Thoracic aorta (tissue), 2 donors: ENCODE measurements at regions not wholly inside any gene's neighbourhood (a gene's known extent, or its start where the extent isn't known, plus 50 kb on each side); places are given as distances from the start of the nearest gene placed in this dataset.

Experiments used
- ATAC-seq: fragments of 150-250 bp; one replicate; pipeline ENCODE4 v1.8.0; 2017; ENCODE audit warnings: low read depth; ENCODE audit not compliant: insufficient number of reproducible peaks, low FRiP score
- DNase-seq: peaks from one replicate; pipeline ENCODE4 v3.0.0-alpha.2; 2020; ENCODE audit warnings: low spot score
- H3K27ac ChIP-seq, 2 donors: fragments of 200-600 bp; sonication (generic); 1 replicate in 1 of 2; 2 replicates in 1 of 2; pipeline ENCODE4 v1.5.1; 2016; ENCODE audit warnings: mild to moderate bottlenecking in 2 of 2, moderate library complexity in 2 of 2
- H3K27me3 ChIP-seq: fragments of 200-600 bp; sonication (generic); replicated peaks from 2 replicates; pipeline ENCODE4 v1.6.0; 2016; ENCODE audit warnings: mild to moderate bottlenecking; ENCODE audit not compliant: insufficient read depth
- H3K36me3 ChIP-seq: fragments of 200-600 bp; sonication (generic); one replicate; pipeline ENCODE4 v1.5.1; 2016
- H3K4me1 ChIP-seq, 2 donors: fragments of 200-600 bp; sonication (generic); 1 replicate in 1 of 2; 2 replicates in 1 of 2; pipeline versions ENCODE4 v1.5.1 to v1.6.0; 2016; ENCODE audit warnings: low read depth in 2 of 2, mild to moderate bottlenecking in 1 of 2; ENCODE audit not compliant: control insufficient read depth in 1 of 2
- H3K4me3 ChIP-seq: fragments of 200-600 bp; sonication (generic); 2 replicates; pipeline ENCODE4 v1.5.1; 2016; ENCODE audit warnings: mild to moderate bottlenecking
- H3K9me3 ChIP-seq: fragments of 200-600 bp; sonication (generic); 2 replicates; pipeline ENCODE4 v1.5.1; 2016
- CTCF ChIP-seq: fragments of 200-600 bp; sonication (generic); IDR thresholded peaks from one replicate; pipeline ENCODE4 v1.5.1; 2019; ENCODE audit warnings: antibody characterized with exemption

GRCh38 chr11:109586789-109587188, 164.8 kb downstream of the C11orf87 start:
- DNase-seq, result no peak
- Histone ChIP-seq H3K27me3 (no peaks in the 10 kb centered on the region), H3K36me3 (no peaks in the 10 kb centered on the region), H3K4me3 (no peak overlapping the region), H3K9me3 (no peaks in the 10 kb centered on the region), H3K4me1 (no peaks in the 10 kb centered on the region), H3K27ac (no peak overlapping the region)
- no peak for ATAC-seq
- TF ChIP-seq CTCF, result no peak

GRCh38 chr11:109590782-109591181, 168.8 kb downstream of the C11orf87 start:
- TF ChIP-seq CTCF, result no peak
- DNase-seq (no peak), ATAC-seq (no peak)
- no peak overlapping the region for H3K4me3 ChIP-seq
- H3K9me3 ChIP-seq, result no peaks in the 10 kb centered on the region
- no peaks in the 10 kb centered on the region for H3K4me1 ChIP-seq
- H3K36me3 ChIP-seq, result no peaks in the 10 kb centered on the region
- H3K27ac ChIP-seq, result no peak overlapping the region
- no peaks in the 10 kb centered on the region for H3K27me3 ChIP-seq

GRCh38 chr11:109597336-109597735, 175.3 kb downstream of the C11orf87 start:
- H3K9me3 ChIP-seq, result no peaks in the 10 kb centered on the region
- no peak overlapping the region for H3K4me3 ChIP-seq
- ATAC-seq (no peak), DNase-seq (no peak)
- no peak for TF ChIP-seq CTCF
- no peaks in the 10 kb centered on the region for H3K4me1 ChIP-seq
- no peak overlapping the region for H3K27ac ChIP-seq
- no peaks in the 10 kb centered on the region for H3K36me3 ChIP-seq
- no peaks in the 10 kb centered on the region for H3K27me3 ChIP-seq

- H3K4me1 ChIP-seq, result no peaks in the 10 kb centered on the region
- H3K27me3 ChIP-seq, result no peaks in the 10 kb centered on the region
- H3K36me3 ChIP-seq, result no peaks in the 10 kb centered on the region
- H3K9me3 ChIP-seq, result no peaks in the 10 kb centered on the region
- H3K4me3 ChIP-seq, result no peak overlapping the region
- H3K27ac ChIP-seq, result no peak overlapping the region
- TF ChIP-seq CTCF, result no peak
- no peak for DNase-seq
- no peak for ATAC-seq
These were observed 182.8 kb downstream of the C11orf87 start for GRCh38 chr11:109604481-109605400.

- Histone ChIP-seq H3K27ac (no peak overlapping the region), H3K9me3 (no peaks in the 10 kb centered on the region), H3K4me1 (no peaks in the 10 kb centered on the region), H3K27me3 (no peaks in the 10 kb centered on the region), H3K36me3 (no peaks in the 10 kb centered on the region), H3K4me3 (no peak overlapping the region)
- DNase-seq, result no peak
- no peak for TF ChIP-seq CTCF
- ATAC-seq, result no peak
These were observed 184.3 kb downstream of the C11orf87 start for GRCh38 chr11:109606256-109606655.
